ENCODE measurements at regions not wholly inside any gene's neighbourhood (a gene's known extent, or its start where the extent isn't known, plus 50 kb on each side); places are given as distances from the start of the nearest gene placed in this dataset.

DNA sequence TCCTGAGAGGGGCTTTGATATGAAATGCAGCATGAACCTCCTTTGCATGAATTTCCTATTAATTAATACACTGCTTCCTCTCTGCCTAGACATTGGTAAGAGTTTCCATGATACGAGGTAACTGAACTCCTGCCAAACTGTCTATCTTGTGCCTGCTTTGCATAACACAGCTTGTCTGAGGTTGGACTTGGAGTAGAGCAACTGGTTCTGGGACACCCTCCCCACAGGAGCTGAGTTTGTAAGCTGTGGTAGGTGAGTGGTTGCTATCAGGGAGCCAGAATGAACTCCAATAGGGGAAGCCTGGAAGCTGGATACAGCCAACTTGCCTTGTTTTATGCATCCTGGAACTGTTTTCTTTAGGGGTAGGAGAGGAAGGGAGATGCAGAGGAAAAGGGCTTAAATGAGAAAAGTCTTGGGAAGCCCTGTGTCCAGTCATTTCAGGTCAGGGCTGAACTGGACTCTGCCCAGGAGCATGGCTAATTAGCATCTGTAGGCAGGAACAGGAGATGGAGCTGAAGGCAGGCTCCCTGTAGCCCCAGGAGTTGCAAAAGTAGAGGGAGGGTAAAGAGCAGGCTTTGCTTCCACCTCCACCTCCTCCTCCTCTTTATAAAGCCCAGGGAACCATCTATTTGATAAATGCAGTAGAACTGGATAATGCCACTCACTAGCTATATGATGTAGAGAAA lies 73.2 kb upstream of the GPR158 start:
- Mint-ChIP-seq H3K36me3 (ENCODE audit: low read depth) (no peaks in the 10 kb centered on the region), H3K27ac (no peak overlapping the region), H3K4me3 (no peak overlapping the region), H3K4me1 (ENCODE audit: low read depth) (no peaks in the 10 kb centered on the region), H3K9me3 (no peaks in the 10 kb centered on the region), H3K27me3 (peaks cover 5% of the 10 kb centered on the region)
- TF ChIP-seq, protein P1, sequence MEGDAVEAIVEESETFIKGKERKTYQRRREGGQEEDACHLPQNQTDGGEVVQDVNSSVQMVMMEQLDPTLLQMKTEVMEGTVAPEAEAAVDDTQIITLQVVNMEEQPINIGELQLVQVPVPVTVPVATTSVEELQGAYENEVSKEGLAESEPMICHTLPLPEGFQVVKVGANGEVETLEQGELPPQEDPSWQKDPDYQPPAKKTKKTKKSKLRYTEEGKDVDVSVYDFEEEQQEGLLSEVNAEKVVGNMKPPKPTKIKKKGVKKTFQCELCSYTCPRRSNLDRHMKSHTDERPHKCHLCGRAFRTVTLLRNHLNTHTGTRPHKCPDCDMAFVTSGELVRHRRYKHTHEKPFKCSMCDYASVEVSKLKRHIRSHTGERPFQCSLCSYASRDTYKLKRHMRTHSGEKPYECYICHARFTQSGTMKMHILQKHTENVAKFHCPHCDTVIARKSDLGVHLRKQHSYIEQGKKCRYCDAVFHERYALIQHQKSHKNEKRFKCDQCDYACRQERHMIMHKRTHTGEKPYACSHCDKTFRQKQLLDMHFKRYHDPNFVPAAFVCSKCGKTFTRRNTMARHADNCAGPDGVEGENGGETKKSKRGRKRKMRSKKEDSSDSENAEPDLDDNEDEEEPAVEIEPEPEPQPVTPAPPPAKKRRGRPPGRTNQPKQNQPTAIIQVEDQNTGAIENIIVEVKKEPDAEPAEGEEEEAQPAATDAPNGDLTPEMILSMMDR (IDR thresholded peaks at IDR 0.05): no peak
- intact Hi-C loops (cut with micrococcal nuclease): no loop called here
- no peak for DNase-seq
- ChIA-PET POLR2A (no interaction called here), CTCF (interaction anchor here (1.0 kb wide), 1 partner anchor 11 kb away, joined by 3 read pairs; no protein-coding TSS in a partner anchor)
- ATAC-seq: no peak

DNA sequence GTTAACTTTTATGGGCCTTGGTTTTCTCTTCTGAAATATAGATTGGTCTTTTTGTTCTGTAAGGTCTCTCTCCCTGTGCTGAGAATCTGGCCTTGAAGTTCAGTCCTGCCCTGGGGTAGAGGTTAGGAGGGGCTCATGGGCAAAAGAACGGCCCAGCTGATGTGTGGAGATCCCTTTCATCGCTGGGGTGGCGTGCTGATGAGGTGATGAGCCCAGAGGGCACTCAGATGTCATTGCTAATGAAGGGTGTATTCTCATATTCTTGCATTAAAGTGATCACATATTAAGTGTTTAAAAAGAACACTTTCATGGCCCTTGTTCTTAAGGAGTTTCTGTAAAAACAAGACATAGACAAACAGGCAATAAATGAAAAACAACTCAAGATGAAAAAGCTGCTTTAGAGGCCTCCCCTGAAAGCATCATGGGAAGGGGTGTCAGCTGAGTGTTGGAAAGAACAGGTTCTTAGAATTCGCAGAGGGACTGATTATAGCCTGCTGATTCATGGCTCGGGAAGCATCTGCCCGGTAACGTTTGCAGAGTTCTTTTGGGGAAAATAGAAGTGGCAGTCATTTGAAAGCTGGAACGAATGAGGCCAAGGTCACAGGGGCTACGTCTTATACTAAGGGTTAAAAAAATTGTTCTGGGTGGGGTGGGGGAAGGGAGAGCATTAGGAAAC lies 72.5 kb upstream of the GPR158 start:
- Mint-ChIP-seq H3K4me1 (ENCODE audit: low read depth) (no peaks in the 10 kb centered on the region), H3K9me3 (no peaks in the 10 kb centered on the region), H3K27me3 (peaks cover 5% of the 10 kb centered on the region), H3K4me3 (no peak overlapping the region), H3K36me3 (ENCODE audit: low read depth) (no peaks in the 10 kb centered on the region), H3K27ac (no peak overlapping the region)
- DNase-seq (no peak), ATAC-seq (no peak)
- POLR2A ChIA-PET: interaction anchor here (1.1 kb wide), 1 partner anchor 10 kb away, joined by 4 read pairs; no protein-coding TSS in a partner anchor
- intact Hi-C loops (cut with micrococcal nuclease): no loop called here
- CTCF ChIA-PET: interaction anchor here (1.0 to 1.4 kb wide), 2 partner anchors 10 kb away, joined by 3 to 4 read pairs; no protein-coding TSS in a partner anchor
- TF ChIP-seq, protein P1 (IDR thresholded peaks at IDR 0.05): no peak

DNA sequence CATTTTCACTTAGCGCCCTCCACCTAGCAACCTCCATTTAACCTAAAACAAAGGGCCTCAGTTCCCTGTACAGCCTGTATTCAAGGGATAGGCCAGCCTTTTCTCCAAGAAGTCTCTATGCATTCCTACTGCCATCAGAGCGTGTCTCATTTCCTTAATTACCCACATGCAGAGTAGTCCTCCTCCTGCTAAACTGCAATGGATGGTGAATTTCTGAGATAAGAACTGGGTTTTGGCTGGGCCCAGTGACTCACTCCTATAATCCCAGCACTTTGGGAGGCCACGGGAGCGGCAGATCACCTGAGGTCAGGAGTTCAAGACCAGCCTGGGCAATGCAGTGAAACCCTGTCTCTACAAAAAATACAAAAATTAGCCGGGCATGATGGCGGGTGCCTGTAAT lies 71.1 kb upstream of the GPR158 start:
- POLR2A ChIA-PET: no interaction called here
- H3K4me3 Mint-ChIP-seq: no peak overlapping the region
- DNase-seq: no peak
- H3K9me3 Mint-ChIP-seq: no peaks in the 10 kb centered on the region
- no peak for ATAC-seq
- intact Hi-C loops (cut with micrococcal nuclease): no loop called here
- H3K4me1 Mint-ChIP-seq (ENCODE audit: low read depth): no peaks in the 10 kb centered on the region
- CTCF ChIA-PET: interaction anchor here (1.4 kb wide), 1 partner anchor 9 kb away, joined by 4 read pairs; no protein-coding TSS in a partner anchor
- H3K27me3 Mint-ChIP-seq: peaks cover 7% of the 10 kb centered on the region
- H3K27ac Mint-ChIP-seq: no peak overlapping the region
- TF ChIP-seq, protein P1 (IDR thresholded peaks at IDR 0.05): no peak
- no peaks in the 10 kb centered on the region for H3K36me3 Mint-ChIP-seq (ENCODE audit: low read depth)

DNA sequence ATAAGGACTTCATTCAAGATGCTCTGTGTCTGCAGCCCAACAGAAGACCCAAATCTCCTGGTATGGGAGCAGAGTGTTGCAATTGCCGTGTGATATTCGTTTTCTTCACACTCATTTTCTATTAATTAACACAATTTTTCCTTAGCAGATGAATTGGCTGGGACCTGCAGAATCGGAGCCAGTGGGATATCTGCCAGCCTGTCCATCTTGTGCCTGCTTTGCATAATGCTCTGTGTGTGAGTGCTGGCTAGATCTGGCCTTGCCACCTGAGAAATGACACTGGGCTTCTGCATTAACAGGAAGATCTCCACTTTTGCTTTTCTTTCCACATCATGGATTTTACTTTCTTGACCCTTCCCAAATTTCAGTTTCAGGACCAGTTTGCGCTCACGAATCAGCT lies 70.4 kb upstream of the GPR158 start:
- no peak for ATAC-seq
- no peak overlapping the region for H3K4me3 Mint-ChIP-seq
- peaks cover 11% of the 10 kb centered on the region for H3K27me3 Mint-ChIP-seq
- ChIA-PET CTCF (no interaction called here), POLR2A (no interaction called here)
- H3K27ac Mint-ChIP-seq: no peak overlapping the region
- no peaks in the 10 kb centered on the region for H3K4me1 Mint-ChIP-seq (ENCODE audit: low read depth)
- no peaks in the 10 kb centered on the region for H3K9me3 Mint-ChIP-seq
- DNase-seq: no peak
- intact Hi-C loops (cut with micrococcal nuclease): no loop called here
- TF ChIP-seq, protein P1 (IDR thresholded peaks at IDR 0.05): no peak
- no peaks in the 10 kb centered on the region for H3K36me3 Mint-ChIP-seq (ENCODE audit: low read depth)

DNA sequence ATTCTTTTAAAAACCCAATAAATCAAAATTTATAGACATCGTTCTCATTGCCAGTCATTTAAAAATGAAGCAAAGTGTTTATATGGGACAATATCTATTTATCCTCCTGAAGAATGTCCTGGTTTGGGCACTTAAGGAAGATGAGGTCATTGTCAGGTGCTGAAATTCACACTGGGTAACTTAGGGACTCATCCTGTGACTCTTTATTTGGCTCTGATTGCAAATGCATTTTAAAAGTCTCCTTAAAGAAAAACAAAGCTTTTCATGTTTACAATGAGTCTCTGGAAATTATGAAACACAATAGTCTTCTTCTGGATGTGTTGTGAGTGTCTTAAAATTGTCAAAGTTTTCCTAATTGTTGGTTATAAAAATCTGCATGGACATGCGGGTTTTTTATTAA lies 69.5 kb upstream of the GPR158 start:
- H3K36me3 Mint-ChIP-seq (ENCODE audit: low read depth): no peaks in the 10 kb centered on the region
- DNase-seq (no peak), ATAC-seq (no peak)
- H3K27ac Mint-ChIP-seq: no peak overlapping the region
- no peaks in the 10 kb centered on the region for H3K4me1 Mint-ChIP-seq (ENCODE audit: low read depth)
- H3K27me3 Mint-ChIP-seq: peaks cover 11% of the 10 kb centered on the region
- CTCF ChIA-PET: no interaction called here
- TF ChIP-seq, protein P1 (IDR thresholded peaks at IDR 0.05): no peak
- no peaks in the 10 kb centered on the region for H3K9me3 Mint-ChIP-seq
- intact Hi-C loops (cut with micrococcal nuclease): no loop called here
- no peak overlapping the region for H3K4me3 Mint-ChIP-seq
- POLR2A ChIA-PET: no interaction called here
